Endodermal cell (in vitro differentiated cells): ENCODE measurements at regions not wholly inside any gene's neighbourhood (a gene's known extent, or its start where the extent isn't known, plus 50 kb on each side); places are given as distances from the start of the nearest gene placed in this dataset.

ENCODE experiments used
- DNase-seq: peaks from one replicate; pipeline ENCODE4 v3.0.0-alpha.2; 2017
- H3K27ac ChIP-seq: 2 replicates; pipeline ENCODE4 v1.5.1; 2013; ENCODE audit warnings: mild to moderate bottlenecking, low read depth, low read length, moderate library complexity
- H3K27me3 ChIP-seq: 2 replicates; pipeline ENCODE4 v1.6.1; 2013; ENCODE audit warnings: mild to moderate bottlenecking, low read length, moderate library complexity; ENCODE audit not compliant: insufficient read depth, control insufficient read depth, poor library complexity, severe bottlenecking
- H3K36me3 ChIP-seq: 2 replicates; pipeline ENCODE4 v1.7.0; 2013; ENCODE audit warnings: mild to moderate bottlenecking, low read length, moderate library complexity; ENCODE audit not compliant: control insufficient read depth, insufficient read depth
- H3K4me1 ChIP-seq: one replicate; pipeline ENCODE4 v1.7.0; 2013; ENCODE audit warnings: low read length; ENCODE audit not compliant: control insufficient read depth, insufficient read depth
- H3K4me3 ChIP-seq: 2 replicates; pipeline ENCODE4 v1.5.1; 2013; ENCODE audit warnings: mild to moderate bottlenecking, low read length, moderate library complexity
- H3K9ac ChIP-seq: 2 replicates; pipeline ENCODE4 v1.6.1; 2013; ENCODE audit warnings: mild to moderate bottlenecking, low read length, moderate library complexity; ENCODE audit not compliant: poor library complexity, severe bottlenecking; ENCODE audit errors: extremely low read depth
- H3K9me3 ChIP-seq: 2 replicates; pipeline ENCODE4 v1.6.1; 2013; ENCODE audit warnings: mild to moderate bottlenecking, low read length, moderate library complexity; ENCODE audit not compliant: control insufficient read depth
- H3K27ac Mint-ChIP-seq: 2 replicates; pipeline ENCODE4 v1.8.0; 2020; ENCODE audit warnings: mixed read lengths
- H3K27me3 Mint-ChIP-seq: 2 replicates; pipeline ENCODE4 v1.8.0; 2021; ENCODE audit warnings: mild to moderate bottlenecking, mixed read lengths; ENCODE audit not compliant: insufficient read depth
- H3K36me3 Mint-ChIP-seq: 2 replicates; pipeline ENCODE4 v1.8.0; 2020; ENCODE audit warnings: low read depth, mixed read lengths
- H3K4me1 Mint-ChIP-seq: 2 replicates; pipeline ENCODE4 v1.8.0; 2020; ENCODE audit warnings: mixed read lengths
- H3K4me3 Mint-ChIP-seq: 2 replicates; pipeline ENCODE4 v1.8.0; 2020; ENCODE audit warnings: mild to moderate bottlenecking, moderate library complexity, mixed read lengths
- H3K9me3 Mint-ChIP-seq: 2 replicates; pipeline ENCODE4 v1.8.0; 2020; ENCODE audit warnings: mild to moderate bottlenecking, mixed read lengths
- WGBS, 2 experiments: methylation state at CpG; one replicate each; pipeline versions ENCODE4 v1.1.5 to v1.1.7; 2013; ENCODE audit warnings: missing lambda C conversion rate in 2 of 2, mixed read lengths in 1 of 2; ENCODE audit not compliant: insufficient coverage in 1 of 2, insufficient read length in 1 of 2; 5-methylcytosine and 5-hydroxymethylcytosine counted together
- TF ChIP-seq, protein P1 (sequence below): fragments of 200-600 bp; sonication (generic); conservative IDR thresholded peaks from 2 replicates; pipeline ENCODE4 v1.5.0; 2021; ENCODE audit warnings: antibody characterized with exemption, mild to moderate bottlenecking

DNA sequence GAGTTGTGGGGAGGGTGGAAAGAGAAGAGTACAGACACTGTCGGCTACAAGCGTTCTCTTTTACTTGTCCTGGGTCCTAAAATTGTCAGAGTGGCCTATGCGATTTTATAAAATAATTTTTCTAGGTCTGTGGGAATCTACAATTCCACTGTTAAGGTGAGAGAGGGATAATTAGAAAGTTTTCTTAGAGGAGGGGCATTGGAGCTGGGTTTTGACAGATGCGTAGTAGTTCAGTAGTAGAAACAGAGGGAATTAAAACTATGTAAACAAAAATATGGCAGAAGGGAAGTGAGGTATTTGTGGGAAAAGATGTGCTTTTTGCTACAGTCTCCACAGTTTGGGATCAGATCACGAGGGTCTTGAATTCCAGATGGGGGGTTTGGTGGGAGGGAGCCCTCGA lies 129.1 kb upstream of the SHB start:
- H3K9ac ChIP-seq, result no peak overlapping the region
- no peak overlapping the region for H3K27ac Mint-ChIP-seq
- no peaks in the 10 kb centered on the region for H3K36me3 ChIP-seq
- no peaks in the 10 kb centered on the region for H3K27me3 ChIP-seq
- H3K27ac ChIP-seq, result no peak overlapping the region
- TF ChIP-seq, protein P1, sequence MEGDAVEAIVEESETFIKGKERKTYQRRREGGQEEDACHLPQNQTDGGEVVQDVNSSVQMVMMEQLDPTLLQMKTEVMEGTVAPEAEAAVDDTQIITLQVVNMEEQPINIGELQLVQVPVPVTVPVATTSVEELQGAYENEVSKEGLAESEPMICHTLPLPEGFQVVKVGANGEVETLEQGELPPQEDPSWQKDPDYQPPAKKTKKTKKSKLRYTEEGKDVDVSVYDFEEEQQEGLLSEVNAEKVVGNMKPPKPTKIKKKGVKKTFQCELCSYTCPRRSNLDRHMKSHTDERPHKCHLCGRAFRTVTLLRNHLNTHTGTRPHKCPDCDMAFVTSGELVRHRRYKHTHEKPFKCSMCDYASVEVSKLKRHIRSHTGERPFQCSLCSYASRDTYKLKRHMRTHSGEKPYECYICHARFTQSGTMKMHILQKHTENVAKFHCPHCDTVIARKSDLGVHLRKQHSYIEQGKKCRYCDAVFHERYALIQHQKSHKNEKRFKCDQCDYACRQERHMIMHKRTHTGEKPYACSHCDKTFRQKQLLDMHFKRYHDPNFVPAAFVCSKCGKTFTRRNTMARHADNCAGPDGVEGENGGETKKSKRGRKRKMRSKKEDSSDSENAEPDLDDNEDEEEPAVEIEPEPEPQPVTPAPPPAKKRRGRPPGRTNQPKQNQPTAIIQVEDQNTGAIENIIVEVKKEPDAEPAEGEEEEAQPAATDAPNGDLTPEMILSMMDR, result no peak
- peaks cover 10% of the 10 kb centered on the region for H3K9me3 ChIP-seq
- H3K4me3 Mint-ChIP-seq, result no peak overlapping the region
- peaks cover 11% of the 10 kb centered on the region for H3K9me3 Mint-ChIP-seq
- peaks cover 7% of the 10 kb centered on the region for H3K4me1 Mint-ChIP-seq
- no peak overlapping the region for H3K4me3 ChIP-seq
- no peaks in the 10 kb centered on the region for H3K4me1 ChIP-seq
- peaks cover 29% of the 10 kb centered on the region for H3K27me3 Mint-ChIP-seq
- 95 to 98% methylated on average over 6 of the region's 6 CpGs for WGBS, 2 experiments
- peaks cover 3% of the 10 kb centered on the region for H3K36me3 Mint-ChIP-seq
- DNase-seq, result no peak

DNA sequence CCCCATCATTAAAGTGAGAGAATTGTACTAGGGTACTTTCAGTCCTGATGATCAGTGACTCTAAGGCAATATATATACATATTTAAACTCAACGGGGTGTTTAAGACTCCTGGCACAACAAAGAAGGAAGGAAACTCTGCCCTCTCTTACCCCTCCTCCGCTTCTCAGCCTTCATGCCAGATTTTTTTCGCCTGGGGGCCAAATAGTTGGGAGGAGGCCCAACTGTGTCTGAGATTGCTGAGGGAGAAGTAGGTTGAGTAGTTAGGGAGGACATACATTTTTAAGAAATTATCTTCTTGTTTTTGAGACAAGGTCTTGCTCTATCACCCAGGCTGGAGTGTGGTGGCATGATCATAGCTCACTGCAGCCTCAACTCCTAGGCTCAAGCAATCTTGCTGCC lies 127.7 kb upstream of the SHB start:
- no peak overlapping the region for H3K4me3 ChIP-seq
- Mint-ChIP-seq H3K36me3 (no peaks in the 10 kb centered on the region), H3K27me3 (peaks cover 19% of the 10 kb centered on the region), H3K9me3 (peaks cover 4% of the 10 kb centered on the region), H3K27ac (no peak overlapping the region), H3K4me3 (no peak overlapping the region), H3K4me1 (peaks cover 2% of the 10 kb centered on the region)
- H3K4me1 ChIP-seq, result no peaks in the 10 kb centered on the region
- H3K27me3 ChIP-seq, result no peaks in the 10 kb centered on the region
- TF ChIP-seq, protein P1, result no peak
- DNase-seq, result no peak
- H3K27ac ChIP-seq, result no peak overlapping the region
- no peak overlapping the region for H3K9ac ChIP-seq
- H3K36me3 ChIP-seq, result no peaks in the 10 kb centered on the region
- whole genome bisulfite sequencing, 2 experiments, result 80% methylated on average over 3 of the region's 3 CpGs; no CpG with 5 or more reads in 1 of the 2 experiments
- peaks cover 8% of the 10 kb centered on the region for H3K9me3 ChIP-seq

DNA sequence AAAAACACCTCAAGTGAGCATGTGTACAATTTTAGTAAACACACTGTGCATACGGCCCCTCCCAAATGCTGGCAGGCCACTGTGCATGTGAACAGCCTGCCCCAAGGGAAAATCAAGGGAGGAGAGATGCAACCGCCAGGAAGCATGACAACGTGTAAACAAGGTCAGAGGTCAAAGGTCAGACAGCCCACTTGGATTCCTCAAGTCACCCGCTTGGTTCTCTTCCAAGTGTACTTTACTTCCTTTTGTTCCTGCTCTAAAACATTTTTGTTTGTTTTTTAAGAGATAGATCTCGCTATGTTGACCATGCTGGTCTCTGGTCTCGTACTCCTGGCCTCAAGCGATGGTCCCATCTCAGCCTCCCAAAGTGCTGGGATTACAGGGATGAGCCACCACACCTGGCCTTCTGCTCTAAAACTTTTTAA lies 126.7 kb upstream of the SHB start:
- Histone ChIP-seq H3K9ac (no peak overlapping the region), H3K27me3 (no peaks in the 10 kb centered on the region), H3K9me3 (no peaks in the 10 kb centered on the region), H3K27ac (no peak overlapping the region), H3K4me3 (no peak overlapping the region), H3K4me1 (no peaks in the 10 kb centered on the region), H3K36me3 (no peaks in the 10 kb centered on the region)
- Mint-ChIP-seq H3K4me1 (peaks cover 2% of the 10 kb centered on the region), H3K36me3 (no peaks in the 10 kb centered on the region), H3K27ac (no peak overlapping the region), H3K27me3 (peaks cover 14% of the 10 kb centered on the region), H3K9me3 (no peaks in the 10 kb centered on the region), H3K4me3 (no peak overlapping the region)
- DNase-seq, result no peak
- 84 to 87% methylated on average over 7 of the region's 7 CpGs for WGBS, 2 experiments
- TF ChIP-seq, protein P1, result no peak
